Trophoblast cell (in vitro differentiated cells and primary cell): ENCODE measurements at regions not wholly inside any gene's neighbourhood (a gene's known extent, or its start where the extent isn't known, plus 50 kb on each side); places are given as distances from the start of the nearest gene placed in this dataset.

Experiments used
- DNase-seq, 2 donors: peaks; one replicate each; pipeline ENCODE4 v3.0.0-alpha.2; 2016
- H2AFZ ChIP-seq: 2 replicates; pipeline ENCODE4 v1.6.1; 2013; ENCODE audit warnings: low read length, moderate library complexity, mild to moderate bottlenecking; ENCODE audit not compliant: insufficient read depth, poor library complexity
- H2AK5ac ChIP-seq: 2 replicates; pipeline ENCODE4 v1.6.1; 2013; ENCODE audit warnings: mild to moderate bottlenecking, low read length
- H2BK120ac ChIP-seq: 2 replicates; pipeline ENCODE4 v1.6.1; 2013; ENCODE audit warnings: low read length, mild to moderate bottlenecking, moderate library complexity; ENCODE audit not compliant: insufficient read depth, poor library complexity
- H2BK12ac ChIP-seq: 2 replicates; pipeline ENCODE4 v1.6.1; 2013; ENCODE audit warnings: mild to moderate bottlenecking, low read length, moderate library complexity
- H2BK5ac ChIP-seq: 2 replicates; pipeline ENCODE4 v1.6.1; 2013; ENCODE audit warnings: low read length, low read depth, moderate library complexity, mild to moderate bottlenecking; ENCODE audit not compliant: poor library complexity
- H3K14ac ChIP-seq: 2 replicates; pipeline ENCODE4 v1.6.1; 2013; ENCODE audit warnings: mild to moderate bottlenecking, low read length
- H3K18ac ChIP-seq: 2 replicates; pipeline ENCODE4 v1.6.1; 2013; ENCODE audit warnings: mild to moderate bottlenecking, low read length
- H3K23ac ChIP-seq: 2 replicates; pipeline ENCODE4 v1.6.1; 2013; ENCODE audit warnings: low read length
- H3K27ac ChIP-seq: 2 replicates; pipeline ENCODE4 v1.5.1; 2013; ENCODE audit warnings: low read depth, mild to moderate bottlenecking, inconsistent platforms, low read length, moderate library complexity
- H3K27me3 ChIP-seq: 2 replicates; pipeline ENCODE4 v1.6.1; 2013; ENCODE audit warnings: inconsistent platforms, mild to moderate bottlenecking, low read length, moderate library complexity; ENCODE audit not compliant: insufficient read depth
- H3K36me3 ChIP-seq, 2 experiments: 1 replicate in 1 of 2; 2 replicates in 1 of 2; pipeline ENCODE4 v1.6.1; 2013; ENCODE audit warnings: low read length in 2 of 2, mild to moderate bottlenecking in 2 of 2, moderate library complexity in 1 of 2; ENCODE audit not compliant: insufficient read depth in 2 of 2, control insufficient read depth in 1 of 2
- H3K4ac ChIP-seq: 2 replicates; pipeline ENCODE4 v1.6.1; 2013; ENCODE audit warnings: low read depth, mild to moderate bottlenecking, low read length, moderate library complexity
- H3K4me1 ChIP-seq, 2 experiments: 1 replicate in 1 of 2; 2 replicates in 1 of 2; pipeline ENCODE4 v1.6.1; 2013; ENCODE audit warnings: low read length in 2 of 2, mild to moderate bottlenecking in 2 of 2, moderate library complexity in 1 of 2; ENCODE audit not compliant: insufficient read depth in 2 of 2, control insufficient read depth in 1 of 2
- H3K4me2 ChIP-seq: 2 replicates; pipeline ENCODE4 v1.6.1; 2013; ENCODE audit warnings: inconsistent platforms, mild to moderate bottlenecking, low read length, moderate library complexity
- H3K4me3 ChIP-seq: 2 replicates; pipeline ENCODE4 v1.5.1; 2013; ENCODE audit warnings: mild to moderate bottlenecking, low read depth, low read length, inconsistent platforms
- H3K79me1 ChIP-seq: one replicate; pipeline ENCODE4 v1.6.1; 2013; ENCODE audit warnings: low read length
- H3K79me2 ChIP-seq: 2 replicates; pipeline ENCODE4 v1.6.1; 2013; ENCODE audit warnings: low read length, mild to moderate bottlenecking; ENCODE audit not compliant: control insufficient read depth, insufficient read depth, poor library complexity
- H3K9ac ChIP-seq: 2 replicates; pipeline ENCODE4 v1.6.1; 2013; ENCODE audit warnings: mild to moderate bottlenecking, low read length
- H3K9me3 ChIP-seq: 2 replicates; pipeline ENCODE4 v1.6.1; 2013; ENCODE audit warnings: low read depth, mild to moderate bottlenecking, control low read depth, inconsistent platforms, low read length; ENCODE audit not compliant: insufficient read depth
- H4K12ac ChIP-seq: 2 replicates; pipeline ENCODE4 v1.6.1; 2013; ENCODE audit warnings: low read depth, mild to moderate bottlenecking, low read length, moderate library complexity
- H4K8ac ChIP-seq: 2 replicates; pipeline ENCODE4 v1.6.1; 2013; ENCODE audit warnings: low read depth, mild to moderate bottlenecking, low read length, moderate library complexity
- H4K91ac ChIP-seq: one replicate; pipeline ENCODE4 v1.6.1; 2013; ENCODE audit warnings: low read depth, mild to moderate bottlenecking, low read length, moderate library complexity
- WGBS: extraction: QIAGEN DNeasy Blood & Tissue Kit; methylation state at CpG from one replicate; pipeline ENCODE4 v1.1.7; 2013; ENCODE audit warnings: missing lambda C conversion rate; ENCODE audit not compliant: insufficient read length, insufficient coverage; ENCODE audit errors: extremely low coverage; 5-methylcytosine and 5-hydroxymethylcytosine counted together

DNA sequence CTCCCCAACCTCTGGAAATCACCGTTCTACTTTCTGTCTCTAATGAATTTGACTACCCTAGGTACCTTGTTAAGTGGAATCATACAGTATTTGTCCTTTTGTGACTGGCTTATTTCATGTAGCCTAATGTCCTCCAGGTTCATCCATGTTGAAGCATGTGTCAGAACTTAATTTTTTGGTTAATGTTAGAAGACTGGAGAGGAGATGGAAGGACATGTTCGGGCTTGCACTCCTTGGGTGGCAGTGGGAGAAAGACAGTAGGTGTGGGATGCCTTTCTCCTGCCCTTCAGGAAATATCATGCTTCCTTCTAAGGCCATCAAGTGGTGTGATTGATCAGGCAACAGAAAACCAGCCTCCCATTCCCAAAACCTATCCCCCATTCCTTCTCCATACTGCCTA lies 61.1 kb upstream of the RNF144B start:
- H4K12ac ChIP-seq, result no peak overlapping the region
- no peaks in the 10 kb centered on the region for H3K79me1 ChIP-seq
- no peak overlapping the region for H2AFZ ChIP-seq
- no peak overlapping the region for H2AK5ac ChIP-seq
- H4K91ac ChIP-seq, result no peak overlapping the region
- no peak for DNase-seq
- no peaks in the 10 kb centered on the region for H3K4me1 ChIP-seq
- no peak overlapping the region for H2BK12ac ChIP-seq
- no peaks in the 10 kb centered on the region for H3K9me3 ChIP-seq
- H3K9ac ChIP-seq, result no peak overlapping the region
- H4K8ac ChIP-seq, result no peak overlapping the region
- H2BK120ac ChIP-seq, result no peak overlapping the region
- H3K36me3 ChIP-seq, result no peaks in the 10 kb centered on the region
- H3K14ac ChIP-seq, result no peak overlapping the region
- no peaks in the 10 kb centered on the region for H3K27me3 ChIP-seq
- no peak overlapping the region for H3K27ac ChIP-seq
- H3K4me2 ChIP-seq, result no peak overlapping the region
- H3K4me3 ChIP-seq, result no peak overlapping the region
- H3K79me2 ChIP-seq, result no peaks in the 10 kb centered on the region
- H3K23ac ChIP-seq, result no peak overlapping the region
- WGBS, result no CpG with 5 or more reads among the region's 2 CpGs
- H3K4ac ChIP-seq, result no peak overlapping the region
- H3K18ac ChIP-seq, result no peak overlapping the region
- H2BK5ac ChIP-seq, result no peak overlapping the region

DNA sequence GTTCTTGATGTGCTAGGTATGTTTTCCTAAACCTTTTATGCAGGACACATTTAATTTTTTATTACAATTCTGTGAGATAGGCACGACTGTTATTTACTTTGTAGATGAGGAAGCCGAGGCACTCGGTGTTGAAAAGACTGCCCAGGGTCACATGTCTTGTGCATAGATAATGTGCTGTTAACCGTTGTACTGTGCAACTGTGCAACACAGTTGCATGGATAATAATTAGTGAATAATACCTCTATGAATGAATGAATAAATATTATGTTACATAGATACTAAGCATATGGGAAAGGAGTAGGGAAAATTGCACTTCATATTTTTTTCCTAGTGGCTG lies 60.3 kb upstream of the DEK start:
- no peak overlapping the region for H3K9ac ChIP-seq
- H4K12ac ChIP-seq, result no peak overlapping the region
- no peak overlapping the region for H3K4ac ChIP-seq
- no peak overlapping the region for H3K4me3 ChIP-seq
- no peak overlapping the region for H2AFZ ChIP-seq
- no peak overlapping the region for H2BK120ac ChIP-seq
- no peak overlapping the region for H3K27ac ChIP-seq
- no CpG with 5 or more reads among the region's 4 CpGs for WGBS
- H4K91ac ChIP-seq, result no peak overlapping the region
- no peaks in the 10 kb centered on the region for H3K4me1 ChIP-seq
- H3K79me2 ChIP-seq, result no peaks in the 10 kb centered on the region
- no peak overlapping the region for H2BK5ac ChIP-seq
- no peaks in the 10 kb centered on the region for H3K27me3 ChIP-seq
- H3K4me2 ChIP-seq, result no peak overlapping the region
- no peak overlapping the region for H3K14ac ChIP-seq
- H2BK12ac ChIP-seq, result no peak overlapping the region
- no peak overlapping the region for H3K18ac ChIP-seq
- no peaks in the 10 kb centered on the region for H3K79me1 ChIP-seq
- no peak overlapping the region for H4K8ac ChIP-seq
- no peak overlapping the region for H2AK5ac ChIP-seq
- H3K23ac ChIP-seq, result no peak overlapping the region
- DNase-seq, result no peak
- no peaks in the 10 kb centered on the region for H3K36me3 ChIP-seq
- H3K9me3 ChIP-seq, result no peaks in the 10 kb centered on the region

DNA sequence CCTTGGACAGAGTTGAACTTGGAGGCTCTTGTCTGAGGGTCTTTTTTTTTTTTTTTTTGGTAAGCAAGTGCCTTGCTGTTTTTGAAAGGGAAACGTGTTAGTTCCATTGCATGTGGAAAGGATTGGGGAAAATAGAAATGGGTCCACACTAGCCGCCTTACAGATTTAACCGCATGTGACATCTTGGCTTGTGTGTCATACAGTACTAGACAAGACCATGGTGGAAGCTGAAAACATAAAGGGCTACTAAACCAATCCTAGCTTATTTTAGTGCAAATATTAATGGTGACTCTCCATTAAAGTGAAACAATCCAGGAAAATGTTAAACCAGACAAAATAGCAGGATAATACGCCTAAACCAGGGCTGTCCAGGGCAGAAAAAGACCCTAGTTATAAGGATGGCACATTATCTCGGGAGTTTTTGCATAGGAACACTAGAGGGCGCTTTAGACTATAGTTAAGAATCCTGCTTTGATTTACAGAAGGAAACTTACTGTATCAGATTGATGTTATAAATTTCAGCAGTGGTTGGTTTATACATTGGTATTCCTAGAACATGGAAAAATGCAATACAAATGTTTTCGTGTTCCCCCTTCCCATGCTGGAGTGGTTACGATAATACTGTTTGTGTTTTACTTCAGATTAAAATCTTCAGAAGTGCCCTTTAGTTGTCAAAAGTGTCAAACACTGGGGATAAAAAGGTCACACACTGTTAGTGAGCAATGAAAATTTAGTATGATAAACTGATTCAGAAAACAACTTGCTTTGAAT lies 59.8 kb upstream of the DEK start:
- Histone ChIP-seq H4K8ac (no peak overlapping the region), H3K27me3 (no peaks in the 10 kb centered on the region), H3K4ac (no peak overlapping the region), H4K91ac (no peak overlapping the region), H2AK5ac (no peak overlapping the region), H3K4me2 (no peak overlapping the region), H3K9me3 (no peaks in the 10 kb centered on the region), H3K18ac (no peak overlapping the region), H3K23ac (no peak overlapping the region), H4K12ac (no peak overlapping the region), H3K79me2 (no peaks in the 10 kb centered on the region), H3K9ac (no peak overlapping the region), H3K4me3 (no peak overlapping the region), H3K79me1 (no peaks in the 10 kb centered on the region), H2AFZ (no peak overlapping the region), H2BK5ac (no peak overlapping the region), H3K4me1 (no peaks in the 10 kb centered on the region), H2BK120ac (no peak overlapping the region), H2BK12ac (no peak overlapping the region), H3K14ac (no peak overlapping the region), H3K36me3 (no peaks in the 10 kb centered on the region), H3K27ac (no peak overlapping the region)
- WGBS, result no CpG with 5 or more reads among the region's 8 CpGs
- peak in 1 of 2 donors; percentile 86 for DNase-seq

DNA sequence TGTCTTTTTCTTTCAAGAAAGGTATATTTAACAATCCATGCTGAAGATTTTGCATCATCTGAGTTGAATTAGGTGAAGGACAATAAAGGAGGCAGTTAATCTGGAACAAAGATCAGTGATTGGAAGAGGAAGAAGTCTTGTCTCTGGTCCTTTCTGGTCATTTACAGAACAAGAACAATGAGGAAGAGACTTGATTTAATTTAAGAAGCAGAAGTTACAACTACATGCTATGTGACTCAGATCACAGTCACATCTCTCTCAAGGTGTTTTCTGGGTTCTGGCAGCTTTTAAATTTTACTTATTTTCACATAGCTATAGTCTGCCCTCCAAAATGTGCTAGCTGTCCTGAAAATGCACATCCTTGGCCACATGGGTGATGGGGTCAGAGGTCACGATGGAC lies 53.5 kb upstream of the DEK start:
- H3K23ac ChIP-seq, result no peak overlapping the region
- no peaks in the 10 kb centered on the region for H3K9me3 ChIP-seq
- no CpG with 5 or more reads among the region's 1 CpG for whole genome bisulfite sequencing
- DNase-seq, result no peak
- no peak overlapping the region for H3K4me3 ChIP-seq
- no peak overlapping the region for H2BK120ac ChIP-seq
- H3K36me3 ChIP-seq, result no peaks in the 10 kb centered on the region
- H3K18ac ChIP-seq, result no peak overlapping the region
- H3K9ac ChIP-seq, result no peak overlapping the region
- no peaks in the 10 kb centered on the region for H3K79me2 ChIP-seq
- H2AFZ ChIP-seq, result no peak overlapping the region
- no peak overlapping the region for H3K27ac ChIP-seq
- H3K14ac ChIP-seq, result no peak overlapping the region
- H3K4me1 ChIP-seq, result no peaks in the 10 kb centered on the region
- H2BK5ac ChIP-seq, result no peak overlapping the region
- H3K27me3 ChIP-seq, result no peaks in the 10 kb centered on the region
- H2BK12ac ChIP-seq, result no peak overlapping the region
- H4K8ac ChIP-seq, result no peak overlapping the region
- H4K91ac ChIP-seq, result no peak overlapping the region
- H4K12ac ChIP-seq, result no peak overlapping the region
- H3K4ac ChIP-seq, result no peak overlapping the region
- H3K79me1 ChIP-seq, result no peaks in the 10 kb centered on the region
- no peak overlapping the region for H2AK5ac ChIP-seq
- no peak overlapping the region for H3K4me2 ChIP-seq
